ENCODE measurements at regions not wholly inside any gene's neighbourhood (a gene's known extent, or its start where the extent isn't known, plus 50 kb on each side); places are given as distances from the start of the nearest gene placed in this dataset.
"Not testable (repeated sequence)": the region's sequence is repeated elsewhere in the genome, so short reads cannot be mapped to it uniquely, and the experiment has no call there.

DNA sequence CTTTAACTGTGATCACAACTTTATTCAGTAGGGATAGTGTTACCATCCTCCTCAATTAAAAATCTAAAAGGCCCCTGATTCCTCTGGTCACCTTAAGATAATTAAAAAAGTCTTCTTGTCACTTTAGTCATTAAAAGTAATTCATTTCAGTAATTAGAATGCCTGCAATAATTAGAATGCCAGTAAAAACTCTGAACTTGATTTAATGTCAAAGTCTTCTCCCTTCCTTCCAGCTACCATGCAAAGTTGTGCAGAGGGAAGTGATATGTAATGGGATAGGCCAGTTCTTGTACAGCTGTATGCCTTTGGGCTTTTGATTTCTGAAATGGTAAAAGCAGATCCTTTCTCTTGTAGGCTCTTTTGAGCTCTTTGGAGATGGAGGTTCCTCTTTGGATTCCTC lies 417.2 kb downstream of the ADAM29 start:
- in situ Hi-C loops (cut with MboI; ENCODE audit: low sequenced_read_pairs) = no loop called here
- Histone ChIP-seq H3K4me1 (no peaks in the 10 kb centered on the region), H3K36me3 (replicated peaks) (no peaks in the 10 kb centered on the region), H3K4me3 (no peak overlapping the region), H3K9me3 (no peaks in the 10 kb centered on the region), H3K27me3 (ENCODE audit: low read depth) (no peaks in the 10 kb centered on the region)
- DNase-seq (ENCODE audit: low spot score in 2 of 2) = no peak

- DNase-seq (ENCODE audit: low spot score in 2 of 2); H3K4me1 ChIP-seq; H3K36me3 ChIP-seq (replicated peaks); H3K4me3 ChIP-seq; H3K27me3 ChIP-seq (ENCODE audit: low read depth); in situ Hi-C loops (cut with MboI; ENCODE audit: low sequenced_read_pairs); H3K9me3 ChIP-seq: not testable (repeated sequence)
These were observed 418.4 kb downstream of the ADAM29 start for GRCh38 chr4:175336570-175336969.

GRCh38 chr4:175339100-175339707 lies 421.0 kb downstream of the ADAM29 start:
- in situ Hi-C loops (cut with MboI; ENCODE audit: low sequenced_read_pairs) = no loop called here
- Histone ChIP-seq H3K4me3 (no peak overlapping the region), H3K27me3 (ENCODE audit: low read depth) (no peaks in the 10 kb centered on the region), H3K36me3 (replicated peaks) (no peaks in the 10 kb centered on the region), H3K9me3 (no peaks in the 10 kb centered on the region), H3K4me1 (no peaks in the 10 kb centered on the region)
- no peak for DNase-seq (ENCODE audit: low spot score in 2 of 2)

DNA sequence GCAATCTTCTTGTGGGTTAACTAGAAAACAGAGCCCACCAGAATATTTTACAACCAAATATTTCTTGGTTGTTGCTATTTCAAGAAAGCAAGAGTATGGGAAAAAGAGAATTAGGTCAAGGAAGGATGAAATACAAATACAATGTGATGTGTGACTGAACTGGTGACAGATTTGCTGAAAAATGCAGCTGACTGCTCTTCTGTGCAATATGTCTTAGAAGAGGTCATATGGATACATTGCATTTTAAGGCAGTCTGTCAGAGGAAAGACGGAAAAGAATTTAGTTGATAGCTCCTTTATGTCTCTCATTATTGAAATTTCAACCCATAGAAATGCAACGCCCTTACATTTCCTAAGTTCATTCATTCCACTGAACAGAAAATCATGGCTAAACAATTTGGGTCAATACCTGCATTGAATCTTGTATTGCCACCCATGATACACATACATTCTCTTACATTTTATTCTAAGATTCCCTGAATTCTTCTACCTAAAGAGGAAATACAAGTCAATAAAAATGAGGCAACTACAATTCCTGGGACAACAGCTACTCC lies 423.1 kb downstream of the ADAM29 start:
- Histone ChIP-seq H3K9me3 (no peaks in the 10 kb centered on the region), H3K36me3 (replicated peaks) (no peaks in the 10 kb centered on the region), H3K27me3 (ENCODE audit: low read depth) (no peaks in the 10 kb centered on the region), H3K4me1 (no peaks in the 10 kb centered on the region), H3K4me3 (no peak overlapping the region)
- DNase-seq (ENCODE audit: low spot score in 2 of 2) = no peak
- in situ Hi-C loops (cut with MboI; ENCODE audit: low sequenced_read_pairs) = no loop called here

- DNase-seq (ENCODE audit: low spot score in 2 of 2) = no peak
- Histone ChIP-seq H3K36me3 (replicated peaks) (no peaks in the 10 kb centered on the region), H3K9me3 (no peaks in the 10 kb centered on the region), H3K4me1 (no peaks in the 10 kb centered on the region), H3K27me3 (ENCODE audit: low read depth) (no peaks in the 10 kb centered on the region), H3K4me3 (no peak overlapping the region)
- in situ Hi-C loops (cut with MboI; ENCODE audit: low sequenced_read_pairs) = no loop called here
These were observed 428.2 kb downstream of the ADAM29 start for GRCh38 chr4:175346376-175346775.

- DNase-seq (ENCODE audit: low spot score in 2 of 2) = no peak
- no peaks in the 10 kb centered on the region for H3K27me3 ChIP-seq (ENCODE audit: low read depth)
- no peaks in the 10 kb centered on the region for H3K4me1 ChIP-seq
- no peak overlapping the region for H3K4me3 ChIP-seq
- H3K36me3 ChIP-seq (replicated peaks) = no peaks in the 10 kb centered on the region
- in situ Hi-C loops (cut with MboI; ENCODE audit: low sequenced_read_pairs) = no loop called here
- H3K9me3 ChIP-seq = no peaks in the 10 kb centered on the region
These were observed 432.1 kb downstream of the ADAM29 start for GRCh38 chr4:175350246-175350645.

DNA sequence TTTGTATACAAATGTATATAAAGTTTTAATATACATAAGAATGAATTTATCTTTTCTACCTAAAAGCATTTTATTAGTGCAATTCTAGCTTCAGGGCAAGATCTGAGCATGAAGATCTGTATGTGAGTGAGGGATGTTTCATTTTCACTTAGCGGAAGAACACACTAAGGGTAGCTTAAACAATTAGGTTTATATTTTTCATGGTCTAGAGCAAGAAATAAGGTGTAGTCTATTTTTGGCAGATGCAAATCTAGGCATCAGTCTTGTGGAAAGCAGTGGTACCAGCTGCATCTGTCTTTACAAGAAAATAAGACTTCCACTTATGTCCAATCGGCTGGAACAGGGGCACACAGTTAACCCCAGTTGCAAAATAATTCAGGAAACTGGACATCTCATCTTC lies 433.3 kb downstream of the ADAM29 start:
- no peaks in the 10 kb centered on the region for H3K9me3 ChIP-seq
- H3K4me1 ChIP-seq = no peaks in the 10 kb centered on the region
- H3K27me3 ChIP-seq (ENCODE audit: low read depth) = no peaks in the 10 kb centered on the region
- in situ Hi-C loops (cut with MboI; ENCODE audit: low sequenced_read_pairs) = no loop called here
- no peak overlapping the region for H3K4me3 ChIP-seq
- DNase-seq (ENCODE audit: low spot score in 2 of 2) = no peak
- no peaks in the 10 kb centered on the region for H3K36me3 ChIP-seq (replicated peaks)

DNA sequence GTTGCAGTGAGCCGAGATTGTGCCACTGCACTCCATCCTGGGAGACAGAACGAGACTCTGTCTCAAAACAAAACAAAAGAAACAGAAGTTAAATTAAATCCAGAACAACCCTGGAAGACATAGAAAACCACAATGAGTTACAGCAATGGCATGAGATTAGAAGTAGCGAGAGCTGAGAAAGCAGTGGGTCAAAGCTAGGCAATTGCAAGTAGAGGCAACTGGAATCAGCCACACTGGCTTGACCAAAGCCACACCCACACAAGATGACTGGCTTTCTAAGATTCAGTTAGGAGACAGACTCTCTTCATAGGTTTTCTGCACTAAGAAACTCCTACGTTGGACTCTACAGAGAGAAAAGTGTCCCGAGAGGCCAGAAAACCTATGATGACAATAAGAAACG lies 443.0 kb downstream of the GPM6A start:
- no peaks in the 10 kb centered on the region for H3K27me3 ChIP-seq (ENCODE audit: low read depth)
- no peak for DNase-seq (ENCODE audit: low spot score in 2 of 2)
- no peak overlapping the region for H3K4me3 ChIP-seq
- no peaks in the 10 kb centered on the region for H3K4me1 ChIP-seq
- H3K9me3 ChIP-seq = no peaks in the 10 kb centered on the region
- no peaks in the 10 kb centered on the region for H3K36me3 ChIP-seq (replicated peaks)
- in situ Hi-C loops (cut with MboI; ENCODE audit: low sequenced_read_pairs) = no loop called here

GRCh38 chr4:175371091-175371490 lies 441.0 kb downstream of the GPM6A start:
- in situ Hi-C loops (cut with MboI; ENCODE audit: low sequenced_read_pairs) = no loop called here
- H3K36me3 ChIP-seq (replicated peaks) = no peaks in the 10 kb centered on the region
- H3K4me1 ChIP-seq = no peaks in the 10 kb centered on the region
- no peak for DNase-seq (ENCODE audit: low spot score in 2 of 2)
- H3K27me3 ChIP-seq (ENCODE audit: low read depth) = no peaks in the 10 kb centered on the region
- H3K4me3 ChIP-seq = no peak overlapping the region
- no peaks in the 10 kb centered on the region for H3K9me3 ChIP-seq

DNA sequence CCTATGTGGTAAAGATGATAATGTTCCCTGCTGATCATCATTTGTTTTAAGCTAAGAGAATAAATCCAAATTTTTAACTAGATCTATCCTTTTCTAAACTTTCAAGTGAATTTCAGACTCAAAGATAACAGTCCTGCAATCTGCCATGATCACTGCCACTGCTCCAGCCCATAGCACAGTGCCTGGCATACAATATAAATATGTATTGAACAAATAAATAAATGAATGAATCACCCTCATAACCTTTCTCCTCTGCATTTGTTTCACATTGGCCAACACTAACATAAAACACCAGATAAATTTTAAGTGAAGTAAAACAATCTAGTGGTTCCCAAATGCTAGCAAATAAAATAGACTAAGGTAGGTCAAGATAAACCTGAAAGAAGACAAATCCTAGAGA lies 439.0 kb downstream of the GPM6A start:
- in situ Hi-C loops (cut with MboI; ENCODE audit: low sequenced_read_pairs) = no loop called here
- Histone ChIP-seq H3K9me3 (no peaks in the 10 kb centered on the region), H3K27me3 (ENCODE audit: low read depth) (no peaks in the 10 kb centered on the region), H3K36me3 (replicated peaks) (no peaks in the 10 kb centered on the region), H3K4me1 (no peaks in the 10 kb centered on the region), H3K4me3 (no peak overlapping the region)
- no peak for DNase-seq (ENCODE audit: low spot score in 2 of 2)

DNA sequence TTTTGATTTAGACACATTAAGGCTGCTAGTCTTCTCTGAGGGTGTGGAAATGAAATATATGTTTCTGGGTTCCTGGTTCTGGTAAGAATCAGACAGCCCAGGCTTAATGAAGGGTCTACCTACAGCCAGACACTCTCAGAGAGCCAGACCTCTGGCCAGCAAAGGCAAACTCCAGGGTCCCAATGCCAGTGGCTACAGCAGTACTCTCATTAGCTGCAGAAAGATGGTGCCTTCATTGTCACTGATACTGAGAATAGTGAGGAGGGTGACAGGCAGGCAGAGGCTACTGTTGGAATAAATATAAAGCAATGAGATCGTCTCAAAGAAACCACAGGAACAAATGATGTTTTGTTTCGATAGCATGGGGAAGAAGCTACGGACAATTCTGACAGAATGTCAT lies 437.6 kb downstream of the GPM6A start:
- no peaks in the 10 kb centered on the region for H3K9me3 ChIP-seq
- no peak overlapping the region for H3K4me3 ChIP-seq
- no peaks in the 10 kb centered on the region for H3K27me3 ChIP-seq (ENCODE audit: low read depth)
- in situ Hi-C loops (cut with MboI; ENCODE audit: low sequenced_read_pairs) = no loop called here
- H3K36me3 ChIP-seq (replicated peaks) = no peaks in the 10 kb centered on the region
- no peaks in the 10 kb centered on the region for H3K4me1 ChIP-seq
- no peak for DNase-seq (ENCODE audit: low spot score in 2 of 2)

DNA sequence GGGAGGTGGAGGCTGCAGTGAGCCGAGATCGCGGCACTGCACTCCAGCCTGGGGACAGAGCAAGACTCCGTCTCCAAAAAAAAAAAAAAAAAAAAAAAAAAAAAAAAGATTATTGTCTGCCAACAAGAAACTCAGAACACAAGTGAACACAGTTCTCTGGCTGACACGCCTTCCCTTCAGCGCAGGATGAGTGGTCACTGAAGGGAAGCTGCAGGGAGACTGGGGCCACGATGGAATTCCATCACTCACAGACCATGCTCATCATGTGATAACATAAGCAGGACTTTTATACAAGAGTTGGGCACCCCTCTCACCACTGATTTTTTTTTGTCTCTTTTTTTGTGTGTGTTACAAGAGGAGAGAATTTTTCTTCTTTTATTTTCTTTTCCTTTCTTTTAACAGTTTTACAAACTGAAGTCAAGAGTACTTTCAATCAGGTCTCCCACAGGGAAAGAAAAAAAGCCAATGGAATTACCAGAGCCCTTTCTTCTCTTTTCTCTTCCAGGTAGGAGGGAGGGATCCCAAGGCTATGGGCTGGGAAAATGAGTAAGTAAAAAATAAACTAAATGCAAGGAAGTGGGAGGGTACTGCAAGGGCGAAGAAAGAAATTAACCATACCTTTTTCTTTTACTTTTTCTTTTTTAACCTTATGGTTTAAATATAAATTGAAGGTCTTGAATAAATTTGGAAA lies 435.6 kb downstream of the GPM6A start:
- no peaks in the 10 kb centered on the region for H3K36me3 ChIP-seq (replicated peaks)
- no peak overlapping the region for H3K4me3 ChIP-seq
- no peaks in the 10 kb centered on the region for H3K4me1 ChIP-seq
- DNase-seq (ENCODE audit: low spot score in 2 of 2) = no peak
- H3K9me3 ChIP-seq = no peaks in the 10 kb centered on the region
- H3K27me3 ChIP-seq (ENCODE audit: low read depth) = no peaks in the 10 kb centered on the region
- in situ Hi-C loops (cut with MboI; ENCODE audit: low sequenced_read_pairs) = no loop called here

DNA sequence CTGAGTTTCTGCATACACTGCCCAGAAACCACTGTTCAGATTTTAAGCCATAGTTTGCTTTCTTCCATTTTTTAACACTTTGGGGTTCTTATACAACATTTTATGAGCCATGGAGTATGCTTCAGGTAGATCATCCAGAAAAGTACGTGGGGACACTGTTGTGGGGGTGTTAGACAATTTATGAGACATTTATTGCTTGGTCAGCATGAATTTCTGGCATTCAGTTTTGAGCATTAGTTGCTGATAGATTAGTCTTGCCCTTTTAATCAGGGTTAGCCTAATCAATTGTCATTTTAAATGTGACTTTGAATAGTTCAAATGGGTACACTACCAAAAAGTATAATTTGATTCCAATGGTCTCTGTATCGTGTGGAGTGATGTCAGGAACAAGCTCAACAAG lies 434.9 kb downstream of the GPM6A start:
- no peaks in the 10 kb centered on the region for H3K27me3 ChIP-seq (ENCODE audit: low read depth)
- no peaks in the 10 kb centered on the region for H3K4me1 ChIP-seq
- in situ Hi-C loops (cut with MboI; ENCODE audit: low sequenced_read_pairs) = no loop called here
- no peak for DNase-seq (ENCODE audit: low spot score in 2 of 2)
- H3K9me3 ChIP-seq = no peaks in the 10 kb centered on the region
- H3K36me3 ChIP-seq (replicated peaks) = no peaks in the 10 kb centered on the region
- no peak overlapping the region for H3K4me3 ChIP-seq

DNA sequence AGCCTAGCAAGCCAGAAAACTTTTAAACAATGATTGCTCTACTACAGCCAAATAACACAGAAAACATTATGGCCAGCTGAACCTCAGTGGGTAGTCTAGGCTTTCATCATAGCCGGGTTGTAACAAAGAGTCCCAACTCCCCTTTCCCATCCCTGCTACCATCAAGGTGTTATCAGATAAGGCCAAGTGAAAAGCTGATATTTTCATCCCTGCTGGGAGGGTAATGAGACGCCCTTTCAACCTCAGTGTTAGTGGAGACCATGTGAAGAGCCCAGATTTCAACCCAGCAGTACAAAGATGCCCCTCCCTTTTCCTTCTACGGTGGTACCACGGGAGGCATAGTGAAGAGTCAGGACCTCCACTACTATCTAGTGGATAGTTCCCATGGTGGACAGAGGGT lies 433.7 kb downstream of the GPM6A start:
- Histone ChIP-seq H3K36me3 (replicated peaks) (no peaks in the 10 kb centered on the region), H3K9me3 (no peaks in the 10 kb centered on the region), H3K27me3 (ENCODE audit: low read depth) (no peaks in the 10 kb centered on the region), H3K4me3 (no peak overlapping the region), H3K4me1 (no peaks in the 10 kb centered on the region)
- no peak for DNase-seq (ENCODE audit: low spot score in 2 of 2)
- in situ Hi-C loops (cut with MboI; ENCODE audit: low sequenced_read_pairs) = no loop called here

DNA sequence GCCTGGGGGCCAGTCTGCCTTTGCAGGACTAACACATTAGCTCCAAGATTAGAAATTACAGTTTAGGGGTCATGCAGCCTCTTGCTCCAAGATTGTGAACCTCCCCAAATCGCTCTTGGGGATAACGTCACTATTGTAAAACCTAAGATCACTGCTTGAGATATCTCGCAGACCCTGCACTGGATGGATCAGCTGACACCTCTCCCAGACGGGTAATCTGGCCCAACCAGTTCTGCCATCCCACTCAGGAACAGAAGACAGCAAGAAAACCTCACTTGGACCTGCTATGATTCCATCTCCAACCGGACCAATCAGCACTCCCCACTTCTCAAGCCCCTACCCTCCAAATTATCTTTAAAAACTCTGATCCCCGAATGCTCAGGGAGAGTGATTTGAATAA lies 431.2 kb downstream of the GPM6A start:
- no peaks in the 10 kb centered on the region for H3K36me3 ChIP-seq (replicated peaks)
- no peak overlapping the region for H3K4me3 ChIP-seq
- no peaks in the 10 kb centered on the region for H3K4me1 ChIP-seq
- no peaks in the 10 kb centered on the region for H3K9me3 ChIP-seq
- H3K27me3 ChIP-seq (ENCODE audit: low read depth) = no peaks in the 10 kb centered on the region
- DNase-seq (ENCODE audit: low spot score in 2 of 2) = no peak
- in situ Hi-C loops (cut with MboI; ENCODE audit: low sequenced_read_pairs) = no loop called here

Measured in HAP-1 (cell line).